ACC112 (cell line): ENCODE measurements at regions not wholly inside any gene's neighbourhood (a gene's known extent, or its start where the extent isn't known, plus 50 kb on each side); places are given as distances from the start of the nearest gene placed in this dataset.

Source experiments
- H2AFZ ChIP-seq: fragments of 200-600 bp; sonication (generic); one replicate; pipeline ENCODE4 v1.6.0; 2017; ENCODE audit warnings: antibody characterized with exemption, low read length; ENCODE audit not compliant: unreplicated experiment
- H3K27ac ChIP-seq: fragments of 200-600 bp; sonication (generic); 2 replicates; pipeline ENCODE4 v1.5.1; 2014; ENCODE audit warnings: low read depth, mild to moderate bottlenecking, antibody characterized with exemption, low read length, moderate library complexity
- H3K27me3 ChIP-seq: fragments of 200-600 bp; sonication (generic); 2 replicates; pipeline ENCODE4 v1.6.1; 2014; ENCODE audit warnings: mild to moderate bottlenecking, antibody characterized with exemption, low read length, moderate library complexity, mixed read lengths; ENCODE audit not compliant: insufficient read depth
- H3K36me3 ChIP-seq: fragments of 200-600 bp; sonication (generic); 2 replicates; pipeline ENCODE4 v1.6.1; 2016; ENCODE audit warnings: mild to moderate bottlenecking, antibody characterized with exemption, low read length, moderate library complexity, mixed read lengths; ENCODE audit not compliant: insufficient read depth
- H3K4me1 ChIP-seq: fragments of 200-600 bp; sonication (generic); one replicate; pipeline ENCODE4 v1.6.1; 2016; ENCODE audit warnings: low read length, mixed read lengths; ENCODE audit not compliant: insufficient read depth, unreplicated experiment, control insufficient read depth
- H3K4me3 ChIP-seq: fragments of 200-600 bp; sonication (generic); 2 replicates; pipeline ENCODE4 v1.5.1; 2014; ENCODE audit warnings: mild to moderate bottlenecking, low read depth, low read length
- H3K79me2 ChIP-seq: fragments of 200-600 bp; sonication (generic); one replicate; pipeline ENCODE4 v1.6.0; 2016; ENCODE audit warnings: low read length; ENCODE audit not compliant: control insufficient read depth, unreplicated experiment, insufficient read depth

DNA sequence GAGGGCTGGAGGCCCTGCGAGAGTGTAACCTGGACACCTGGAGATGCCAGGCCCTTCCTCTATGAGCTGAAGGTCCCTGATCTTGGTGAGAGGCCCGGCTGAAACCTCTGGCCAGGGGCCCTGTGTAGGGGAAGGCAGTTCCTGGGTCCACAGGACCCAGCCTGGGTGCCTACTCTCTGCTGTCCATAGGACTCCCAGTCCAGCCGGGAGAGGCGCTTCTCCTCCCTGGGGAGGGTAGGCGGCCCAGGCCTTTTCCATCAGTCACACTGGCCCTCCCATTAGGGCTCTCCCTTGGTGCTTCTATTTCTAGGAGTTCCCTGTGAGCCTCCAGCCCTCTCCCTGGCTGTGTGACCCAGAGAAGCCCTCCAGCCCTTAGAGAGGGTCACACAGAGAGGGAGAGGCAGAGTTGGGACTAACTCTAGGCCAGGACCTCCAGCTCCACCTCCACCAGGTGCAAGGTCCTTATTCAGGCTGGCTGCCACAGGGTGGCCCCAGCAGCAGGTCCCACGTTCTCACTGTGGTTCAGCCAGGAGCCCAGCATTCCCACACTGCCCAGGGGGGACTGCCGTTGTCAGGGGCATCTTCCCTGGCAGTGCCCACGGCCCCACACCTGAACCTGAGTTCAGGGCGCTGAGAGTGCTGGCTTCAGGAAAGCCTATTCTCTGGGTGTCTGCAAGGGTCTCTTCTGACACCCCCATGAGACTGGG lies 146.8 kb downstream of the SMAD6 start:
- Histone ChIP-seq H3K79me2 (peaks cover 15% of the 10 kb centered on the region), H3K27me3 (no peaks in the 10 kb centered on the region), H2AFZ (no peak overlapping the region)

DNA sequence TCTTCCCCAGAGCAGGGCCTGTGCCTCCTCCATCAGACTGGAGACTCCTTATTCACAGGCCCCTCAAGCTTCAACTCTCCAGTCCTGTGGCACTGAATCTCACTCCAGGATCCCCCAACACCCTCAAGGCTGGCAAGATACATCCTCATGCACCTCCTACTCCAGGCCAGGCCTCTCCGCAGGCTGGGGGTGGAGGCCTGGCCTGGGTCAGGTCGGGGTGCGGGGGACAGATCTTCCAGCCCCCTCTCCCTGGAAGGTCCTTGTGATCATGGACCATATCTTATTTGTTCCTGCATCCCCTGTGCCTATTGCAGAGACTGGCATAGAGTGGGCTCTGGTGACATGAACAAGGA lies 147.3 kb downstream of the SMAD6 start:
- H3K36me3 ChIP-seq, result no peaks in the 10 kb centered on the region
- no peak overlapping the region for H2AFZ ChIP-seq
- H3K4me3 ChIP-seq, result no peak overlapping the region
- no peaks in the 10 kb centered on the region for H3K27me3 ChIP-seq
- peaks cover 15% of the 10 kb centered on the region for H3K4me1 ChIP-seq
- H3K79me2 ChIP-seq, result peaks cover 9% of the 10 kb centered on the region
- no peak overlapping the region for H3K27ac ChIP-seq

More for the DNA sequence above, 146.8 kb downstream of the SMAD6 start:
- Histone ChIP-seq H3K36me3 (no peaks in the 10 kb centered on the region), H3K27ac (no peak overlapping the region), H3K4me3 (no peak overlapping the region), H3K4me1 (peaks cover 17% of the 10 kb centered on the region)

DNA sequence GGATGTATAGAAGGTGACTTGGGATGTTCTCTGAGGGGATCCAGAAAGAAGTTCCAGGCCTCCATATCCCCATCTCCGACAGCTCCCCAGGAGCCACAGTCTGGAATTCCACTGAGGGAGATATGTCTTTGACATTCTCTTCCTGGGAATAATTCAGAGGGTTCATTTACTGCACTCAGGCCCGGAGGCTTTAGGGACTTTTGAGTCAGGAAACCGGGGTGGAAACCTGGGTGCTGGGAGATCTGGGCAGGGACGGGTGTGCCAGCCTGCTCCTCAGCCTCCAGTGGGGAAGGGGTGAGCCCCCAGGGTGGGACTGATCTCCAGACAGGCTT lies 147.7 kb downstream of the SMAD6 start:
- H3K27ac ChIP-seq, result no peak overlapping the region
- H3K79me2 ChIP-seq, result peaks cover 7% of the 10 kb centered on the region
- H3K4me1 ChIP-seq, result peaks cover 15% of the 10 kb centered on the region
- no peak overlapping the region for H3K4me3 ChIP-seq
- no peak overlapping the region for H2AFZ ChIP-seq
- no peaks in the 10 kb centered on the region for H3K36me3 ChIP-seq
- H3K27me3 ChIP-seq, result no peaks in the 10 kb centered on the region

DNA sequence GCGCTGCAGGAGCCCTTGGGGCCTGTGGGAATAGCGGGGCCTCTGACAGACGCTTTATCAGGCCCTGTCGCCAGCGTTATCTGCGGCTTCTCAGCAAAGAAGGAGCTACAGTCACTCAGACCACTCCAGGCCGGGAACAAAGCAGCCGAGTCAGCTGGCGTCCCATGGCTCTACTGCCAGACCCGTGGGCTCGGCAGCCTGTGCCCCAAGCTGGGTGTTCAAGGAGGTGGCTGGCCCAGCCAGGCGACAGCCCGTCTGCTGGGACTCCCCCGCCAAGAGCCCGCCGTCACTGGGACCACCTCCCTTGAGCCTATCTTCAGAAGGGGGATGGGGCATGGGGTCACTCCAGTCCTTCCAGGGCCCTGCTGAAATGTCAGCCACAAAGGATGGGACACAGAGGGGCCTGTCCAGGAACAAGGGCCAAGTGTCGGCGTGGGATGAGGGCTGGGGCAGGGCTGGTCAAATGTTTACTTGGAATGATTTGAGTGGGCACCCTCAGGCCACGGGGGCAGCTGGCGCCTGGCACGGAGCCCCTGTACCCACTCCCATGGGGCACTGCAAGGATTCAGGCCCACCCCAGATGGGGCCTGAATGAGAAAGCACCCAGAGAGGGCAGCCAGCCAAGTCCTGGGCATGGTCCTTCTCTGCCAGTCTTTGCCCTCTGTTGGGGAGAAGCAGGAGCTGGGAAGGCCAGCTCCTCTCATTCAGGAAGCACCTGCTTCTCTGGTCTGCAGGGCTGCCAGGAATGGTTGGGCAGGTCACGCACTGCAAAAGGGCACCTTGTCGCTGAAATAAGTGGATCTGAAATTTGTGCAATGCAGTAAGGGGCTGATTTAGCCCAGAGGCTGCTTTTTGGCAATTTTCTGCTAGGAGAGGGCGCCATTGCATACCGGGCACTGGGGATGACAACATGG lies 148.3 kb downstream of the SMAD6 start:
- peaks cover 15% of the 10 kb centered on the region for H3K4me1 ChIP-seq
- H3K4me3 ChIP-seq, result no peak overlapping the region
- H2AFZ ChIP-seq, result no peak overlapping the region
- H3K36me3 ChIP-seq, result no peaks in the 10 kb centered on the region
- no peak overlapping the region for H3K27ac ChIP-seq
- H3K79me2 ChIP-seq, result peaks cover 4% of the 10 kb centered on the region
- H3K27me3 ChIP-seq, result no peaks in the 10 kb centered on the region

DNA sequence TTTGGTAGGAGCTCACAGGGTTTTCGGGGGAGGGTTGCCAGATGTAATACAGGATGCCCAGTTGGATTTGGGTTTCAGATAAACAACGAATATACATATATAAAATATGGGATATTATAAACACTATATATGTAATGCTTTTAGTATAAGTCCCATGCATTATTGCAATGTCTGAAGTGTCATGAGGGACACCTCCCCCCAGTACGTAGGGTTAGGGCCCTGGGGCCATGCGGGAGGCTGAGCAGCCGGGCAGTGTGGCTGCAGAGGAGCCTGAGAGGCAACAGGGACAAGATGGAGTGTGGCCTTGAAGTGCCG lies 148.9 kb downstream of the SMAD6 start:
- no peaks in the 10 kb centered on the region for H3K36me3 ChIP-seq

DNA sequence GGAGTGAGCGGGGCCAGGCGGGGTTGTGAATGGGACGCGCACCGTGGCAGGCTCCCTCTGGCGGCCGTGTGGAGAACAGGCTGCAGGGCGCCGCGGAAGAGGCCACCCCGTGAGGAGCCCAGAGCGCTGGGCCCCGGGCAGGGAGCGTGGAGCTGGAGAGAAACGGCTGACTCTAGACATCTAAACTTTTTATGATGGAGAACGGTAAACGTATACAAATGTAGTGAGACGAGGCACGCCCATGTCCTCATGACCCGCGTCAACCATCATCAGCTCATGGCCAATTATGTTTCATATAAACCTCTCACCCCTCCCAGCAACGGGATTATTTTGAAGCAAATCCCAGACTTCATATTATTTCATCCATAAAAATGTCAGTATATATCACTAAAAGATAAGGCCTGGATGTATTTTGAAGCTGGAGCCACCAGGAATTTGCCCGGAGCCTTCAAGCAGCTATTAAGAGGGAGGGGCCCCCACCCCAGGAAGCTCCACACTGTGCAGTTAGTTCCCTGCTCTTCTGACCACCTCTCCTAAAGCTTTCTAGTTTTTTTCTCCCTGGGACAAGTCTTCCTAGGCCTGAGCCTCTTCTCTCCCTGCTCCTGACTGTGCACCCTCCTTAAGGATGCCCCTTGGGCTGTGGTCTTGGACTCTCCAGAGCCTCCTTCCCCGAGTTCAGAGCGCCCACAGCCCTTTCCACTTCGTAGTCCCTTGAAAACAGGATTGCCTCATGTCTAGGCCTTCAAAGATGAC lies 149.5 kb downstream of the SMAD6 start:
- Histone ChIP-seq H3K36me3 (no peaks in the 10 kb centered on the region), H3K27ac (peak overlapping the region; percentile 19; the same call in 1 of the 2 replicates), H3K4me3 (no peak overlapping the region), H2AFZ (peak overlapping the region; percentile 61), H3K79me2 (peaks cover 4% of the 10 kb centered on the region), H3K4me1 (peaks cover 15% of the 10 kb centered on the region), H3K27me3 (no peaks in the 10 kb centered on the region)

More for the DNA sequence above, 148.9 kb downstream of the SMAD6 start:
- H3K27me3 ChIP-seq, result no peaks in the 10 kb centered on the region
- peaks cover 4% of the 10 kb centered on the region for H3K79me2 ChIP-seq
- no peak overlapping the region for H3K4me3 ChIP-seq
- no peak overlapping the region for H2AFZ ChIP-seq
- peaks cover 15% of the 10 kb centered on the region for H3K4me1 ChIP-seq
- H3K27ac ChIP-seq, result no peak overlapping the region

DNA sequence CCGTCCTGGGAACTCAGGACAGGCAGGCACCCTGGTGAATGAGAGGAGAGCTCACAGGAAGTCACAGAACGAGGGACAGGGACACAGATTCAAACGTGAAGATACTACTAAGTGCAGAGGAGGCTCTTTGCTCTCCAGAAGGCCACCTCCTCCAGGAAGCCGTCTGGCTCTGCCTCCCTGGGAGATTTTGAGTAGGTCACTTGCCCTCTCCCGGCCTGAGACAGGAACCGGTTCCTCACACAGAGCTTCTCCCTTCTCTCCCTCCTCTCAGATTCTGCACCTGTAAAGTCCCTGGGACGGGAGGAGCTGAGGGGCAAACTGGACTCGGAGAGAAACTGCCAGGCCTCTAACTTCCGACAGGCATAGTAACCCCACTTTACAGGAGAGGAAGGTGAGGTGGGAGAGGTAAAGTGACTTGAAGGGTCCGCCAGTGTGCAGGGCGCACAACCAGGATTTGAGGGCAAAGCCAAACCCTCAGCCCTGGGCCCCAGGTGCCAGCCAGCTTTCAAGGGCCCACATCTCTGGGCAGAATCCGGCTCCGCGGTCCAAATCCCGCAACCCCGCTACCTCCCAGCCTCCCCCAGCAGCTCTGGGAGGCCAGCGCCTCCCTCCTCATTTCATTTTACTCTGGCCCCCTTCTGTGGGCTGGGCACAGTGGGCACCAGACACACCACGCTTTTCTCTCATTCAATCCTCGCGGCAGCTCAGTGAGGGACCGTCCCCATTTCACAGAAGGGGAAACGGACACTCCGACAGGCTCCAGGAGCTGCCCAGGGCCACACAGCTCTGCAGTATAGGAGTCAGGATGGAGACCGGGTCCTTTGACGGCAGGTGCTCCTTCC lies 150.2 kb downstream of the SMAD6 start:
- H3K27me3 ChIP-seq, result no peaks in the 10 kb centered on the region
- no peak overlapping the region for H2AFZ ChIP-seq
- H3K4me3 ChIP-seq, result no peak overlapping the region
- peak overlapping the region; percentile 19; the same call in 1 of the 2 replicates for H3K27ac ChIP-seq
- peaks cover 4% of the 10 kb centered on the region for H3K79me2 ChIP-seq
- H3K4me1 ChIP-seq, result peaks cover 15% of the 10 kb centered on the region
- no peaks in the 10 kb centered on the region for H3K36me3 ChIP-seq

DNA sequence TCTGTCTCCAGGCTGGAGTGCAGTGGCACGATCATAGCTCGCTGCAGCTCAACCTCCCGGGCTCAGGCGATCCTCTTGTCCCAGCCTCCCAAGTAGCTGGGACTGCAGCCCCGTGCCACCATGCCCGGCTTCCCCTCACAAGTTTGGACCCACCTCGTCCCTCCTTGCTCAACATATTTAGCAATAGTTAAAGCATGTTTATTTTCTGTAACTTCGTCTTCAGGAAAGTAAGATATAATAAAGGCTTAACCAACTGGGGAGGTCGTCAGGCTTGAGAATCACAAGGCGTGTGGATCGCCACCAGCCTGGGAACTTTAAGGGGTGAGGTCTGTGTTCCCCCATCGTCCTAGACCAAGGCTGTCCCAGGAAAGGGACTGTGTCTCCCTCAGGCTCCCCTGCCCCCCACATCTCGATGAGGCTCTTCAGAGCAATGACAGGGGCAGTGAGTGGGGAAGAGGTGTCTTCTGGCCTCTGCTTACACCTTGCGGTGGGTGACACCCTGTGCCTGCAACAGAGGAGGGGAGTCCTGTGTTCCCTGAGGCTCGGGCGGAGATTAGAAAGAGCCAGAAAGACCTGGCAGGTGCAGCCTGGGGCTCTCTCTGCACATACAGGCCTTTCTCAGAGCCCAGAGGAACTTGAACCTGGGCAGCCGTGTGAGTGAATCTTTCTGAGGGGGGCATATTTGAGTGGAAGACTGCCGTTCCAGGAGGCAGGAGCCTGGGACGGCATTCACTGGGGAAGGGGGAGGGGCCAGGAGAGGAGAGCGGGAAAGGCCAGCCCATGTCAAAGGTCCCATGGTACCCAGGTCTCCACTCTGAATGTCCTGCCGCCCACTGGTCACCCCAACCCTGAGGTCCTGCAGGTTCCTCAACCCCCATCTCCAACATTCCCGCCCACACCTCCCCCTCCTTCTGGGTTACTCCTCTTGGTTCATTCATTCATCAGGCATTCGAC lies 152.3 kb downstream of the SMAD6 start:
- peaks cover 15% of the 10 kb centered on the region for H3K4me1 ChIP-seq

DNA sequence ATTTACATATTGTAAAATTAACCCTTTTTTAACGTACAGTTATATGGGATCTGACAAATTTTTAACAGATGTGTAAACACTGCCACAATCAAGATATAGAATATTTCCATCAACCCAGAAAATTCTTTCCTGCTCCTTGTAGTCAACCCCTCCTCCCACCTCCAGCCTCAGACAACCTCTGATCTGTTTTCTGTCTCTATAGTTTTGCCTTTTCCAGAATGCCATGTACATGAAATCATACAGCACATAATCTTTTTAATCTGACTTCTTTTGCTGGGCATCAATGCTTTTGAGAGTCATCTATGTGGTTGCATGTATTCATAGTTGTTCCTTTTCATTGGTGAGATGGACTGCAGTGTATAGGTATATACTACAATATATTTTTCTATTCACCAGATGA lies 153.0 kb downstream of the SMAD6 start:
- no peaks in the 10 kb centered on the region for H3K79me2 ChIP-seq
- H3K4me3 ChIP-seq, result no peak overlapping the region
- H3K27me3 ChIP-seq, result no peaks in the 10 kb centered on the region
- H3K4me1 ChIP-seq, result peaks cover 15% of the 10 kb centered on the region
- no peak overlapping the region for H3K27ac ChIP-seq
- no peaks in the 10 kb centered on the region for H3K36me3 ChIP-seq
- no peak overlapping the region for H2AFZ ChIP-seq

More for the DNA sequence above, 152.3 kb downstream of the SMAD6 start:
- H2AFZ ChIP-seq, result no peak overlapping the region
- H3K4me3 ChIP-seq, result no peak overlapping the region
- H3K79me2 ChIP-seq, result peaks cover 2% of the 10 kb centered on the region
- no peak overlapping the region for H3K27ac ChIP-seq
- H3K27me3 ChIP-seq, result no peaks in the 10 kb centered on the region
- no peaks in the 10 kb centered on the region for H3K36me3 ChIP-seq
